Liver (tissue), 8 donors: ENCODE measurements at regions not wholly inside any gene's neighbourhood (a gene's known extent, or its start where the extent isn't known, plus 50 kb on each side); places are given as distances from the start of the nearest gene placed in this dataset.

Source experiments
- DNase-seq: peaks from one replicate; pipeline ENCODE4 v3.0.0-alpha.2; 2017; ENCODE audit warnings: low spot score
- H3K27ac ChIP-seq, 2 donors: one replicate each; pipeline ENCODE4 v1.7.0; 2013; ENCODE audit warnings: inconsistent platforms in 2 of 2, low read length in 2 of 2, control low read depth in 1 of 2, low read depth in 1 of 2, mild to moderate bottlenecking in 1 of 2
- H3K27me3 ChIP-seq, 4 donors: one replicate each; pipeline versions ENCODE4 v1.6.1 to v1.7.0; 2013; ENCODE audit warnings: low read length in 3 of 4, inconsistent platforms in 1 of 4, mild to moderate bottlenecking in 1 of 4, moderate library complexity in 1 of 4; ENCODE audit not compliant: control insufficient read depth in 4 of 4, insufficient read depth in 4 of 4
- H3K36me3 ChIP-seq, 4 donors: one replicate each; pipeline versions ENCODE4 v1.6.1 to v1.7.0; 2013; ENCODE audit warnings: low read length in 3 of 4, mild to moderate bottlenecking in 3 of 4, low read depth in 1 of 4, moderate library complexity in 1 of 4; ENCODE audit not compliant: control insufficient read depth in 4 of 4, insufficient read depth in 3 of 4
- H3K4me1 ChIP-seq, 4 donors: one replicate each; pipeline versions ENCODE4 v1.6.1 to v1.7.0; 2013; ENCODE audit warnings: low read length in 3 of 4, mild to moderate bottlenecking in 3 of 4, moderate library complexity in 1 of 4; ENCODE audit not compliant: control insufficient read depth in 4 of 4, insufficient read depth in 4 of 4
- H3K4me3 ChIP-seq, 3 donors: one replicate each; pipeline versions ENCODE4 v1.6.1 to v1.7.0; 2013; ENCODE audit warnings: low read length in 3 of 3, control low read depth in 1 of 3, low read depth in 1 of 3, mild to moderate bottlenecking in 1 of 3
- H3K9ac ChIP-seq, 2 donors: one replicate each; pipeline ENCODE4 v1.7.0; 2013; ENCODE audit warnings: low read length in 2 of 2, mild to moderate bottlenecking in 2 of 2, moderate library complexity in 2 of 2, control low read depth in 1 of 2, low read depth in 1 of 2
- H3K9me3 ChIP-seq, 4 donors: one replicate each; pipeline versions ENCODE4 v1.6.1 to v1.7.0; 2013; ENCODE audit warnings: low read length in 3 of 4; ENCODE audit not compliant: control insufficient read depth in 4 of 4
- CTCF ChIP-seq: fragments of 150-350 bp; IDR thresholded peaks from 2 replicates; pipeline ENCODE4 v1.5.1; 2017; ENCODE audit warnings: improper control_type of control experiment, low read depth, low read length; ENCODE audit not compliant: missing input control
- EGR1 ChIP-seq, 2 donors: IDR thresholded peaks; 2 replicates each; pipeline ENCODE4 v1.6.1; 2016 to 2018; ENCODE audit warnings: antibody characterized with exemption in 2 of 2, low read depth in 2 of 2
- FOXA1 ChIP-seq: IDR thresholded peaks from 2 replicates; pipeline ENCODE4 v1.6.1; 2016; ENCODE audit warnings: antibody characterized with exemption
- GABPA ChIP-seq, 2 donors: IDR thresholded peaks in 1 of 2; conservative IDR thresholded peaks in 1 of 2; 2 replicates each; pipeline ENCODE4 v1.6.1; 2016; ENCODE audit warnings: antibody characterized with exemption in 2 of 2, mild to moderate bottlenecking in 1 of 2, moderate library complexity in 1 of 2
- HNF4A ChIP-seq, 2 donors: conservative IDR thresholded peaks; 2 replicates each; pipeline ENCODE4 v1.6.1; 2016; ENCODE audit warnings: antibody characterized with exemption in 2 of 2, mild to moderate bottlenecking in 2 of 2
- HNF4G ChIP-seq: IDR thresholded peaks from 2 replicates; pipeline ENCODE4 v1.6.1; 2016; ENCODE audit warnings: antibody characterized with exemption
- JUND ChIP-seq, 2 donors: IDR thresholded peaks; 2 replicates each; pipeline ENCODE4 v1.6.1; 2016; ENCODE audit warnings: antibody characterized with exemption in 2 of 2
- NR2F2 ChIP-seq: IDR thresholded peaks from 2 replicates; pipeline ENCODE4 v1.6.1; 2016; ENCODE audit warnings: antibody characterized with exemption
- RAD21 ChIP-seq, 2 donors: IDR thresholded peaks; 2 replicates each; pipeline ENCODE4 v1.6.1; 2016; ENCODE audit warnings: antibody characterized with exemption in 2 of 2, mild to moderate bottlenecking in 2 of 2
- RXRA ChIP-seq, 2 donors: IDR thresholded peaks; 2 replicates each; pipeline ENCODE4 v1.6.1; 2017 to 2018; ENCODE audit warnings: antibody characterized with exemption in 2 of 2, mild to moderate bottlenecking in 1 of 2
- SP1 ChIP-seq: IDR thresholded peaks from 2 replicates; pipeline ENCODE4 v1.6.1; 2018; ENCODE audit warnings: antibody characterized with exemption, mild to moderate bottlenecking
- TAF1 ChIP-seq: conservative IDR thresholded peaks from 2 replicates; pipeline ENCODE4 v1.6.1; 2016; ENCODE audit warnings: antibody characterized with exemption, mild to moderate bottlenecking
- WGBS: extraction: QIAGEN DNeasy Blood & Tissue Kit; methylation state at CpG from one replicate; pipeline ENCODE4 v1.1.7; 2013; 5-methylcytosine and 5-hydroxymethylcytosine counted together
- TF ChIP-seq, protein P1 (sequence below): IDR thresholded peaks from 2 replicates; pipeline ENCODE4 v1.6.1; 2016; ENCODE audit warnings: antibody characterized with exemption
- TF ChIP-seq, protein P2 (sequence below): IDR thresholded peaks from 2 replicates; pipeline ENCODE4 v1.6.1; 2016; ENCODE audit warnings: antibody characterized with exemption
- TF ChIP-seq, protein P3 (sequence below): IDR thresholded peaks from 2 replicates; pipeline ENCODE4 v1.6.1; 2016; ENCODE audit warnings: antibody characterized with exemption
- TF ChIP-seq, protein P4 (sequence below): IDR thresholded peaks from 2 replicates; pipeline ENCODE4 v1.6.1; 2016; ENCODE audit warnings: antibody characterized with exemption, mild to moderate bottlenecking
- donor health status: healthy.
- donor health status: healthy.
- donor health status: healthy.
- donor health status: healthy.
- donor health status: healthy.

- peaks cover 0 to 6% (median 0%) of the 10 kb centered on the region in 4 donors for H3K4me1 ChIP-seq
- no peak overlapping the region for H3K9ac ChIP-seq
- no peak overlapping the region for H3K4me3 ChIP-seq
- H3K9me3 ChIP-seq = no peaks in the 10 kb centered on the region
- no peaks in the 10 kb centered on the region for H3K27me3 ChIP-seq
- 74% methylated on average over 4 of the region's 4 CpGs for WGBS
- TF ChIP-seq RXRA (IDR thresholded peaks at IDR 0.05) (no peak), TAF1 (no peak), JUND (IDR thresholded peaks at IDR 0.05) (no peak), GABPA (IDR thresholded peaks at IDR 0.05 in 1 of 2, conservative IDR thresholded peaks at IDR 0.05 in 1 of 2) (no peak), NR2F2 (no peak), EGR1 (IDR thresholded peaks at IDR 0.05; ENCODE audit: low read depth in 2 of 2) (no peak), HNF4A (conservative IDR thresholded peaks at IDR 0.05) (no peak), FOXA1 (no peak), CTCF (no peak), HNF4G (no peak), RAD21 (IDR thresholded peaks at IDR 0.05) (no peak), SP1 (no peak)
- TF ChIP-seq, protein P1, sequence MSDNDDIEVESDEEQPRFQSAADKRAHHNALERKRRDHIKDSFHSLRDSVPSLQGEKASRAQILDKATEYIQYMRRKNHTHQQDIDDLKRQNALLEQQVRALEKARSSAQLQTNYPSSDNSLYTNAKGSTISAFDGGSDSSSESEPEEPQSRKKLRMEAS = no peak
- TF ChIP-seq, protein P2, sequence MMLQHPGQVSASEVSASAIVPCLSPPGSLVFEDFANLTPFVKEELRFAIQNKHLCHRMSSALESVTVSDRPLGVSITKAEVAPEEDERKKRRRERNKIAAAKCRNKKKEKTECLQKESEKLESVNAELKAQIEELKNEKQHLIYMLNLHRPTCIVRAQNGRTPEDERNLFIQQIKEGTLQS = no peak
- TF ChIP-seq, protein P3, sequence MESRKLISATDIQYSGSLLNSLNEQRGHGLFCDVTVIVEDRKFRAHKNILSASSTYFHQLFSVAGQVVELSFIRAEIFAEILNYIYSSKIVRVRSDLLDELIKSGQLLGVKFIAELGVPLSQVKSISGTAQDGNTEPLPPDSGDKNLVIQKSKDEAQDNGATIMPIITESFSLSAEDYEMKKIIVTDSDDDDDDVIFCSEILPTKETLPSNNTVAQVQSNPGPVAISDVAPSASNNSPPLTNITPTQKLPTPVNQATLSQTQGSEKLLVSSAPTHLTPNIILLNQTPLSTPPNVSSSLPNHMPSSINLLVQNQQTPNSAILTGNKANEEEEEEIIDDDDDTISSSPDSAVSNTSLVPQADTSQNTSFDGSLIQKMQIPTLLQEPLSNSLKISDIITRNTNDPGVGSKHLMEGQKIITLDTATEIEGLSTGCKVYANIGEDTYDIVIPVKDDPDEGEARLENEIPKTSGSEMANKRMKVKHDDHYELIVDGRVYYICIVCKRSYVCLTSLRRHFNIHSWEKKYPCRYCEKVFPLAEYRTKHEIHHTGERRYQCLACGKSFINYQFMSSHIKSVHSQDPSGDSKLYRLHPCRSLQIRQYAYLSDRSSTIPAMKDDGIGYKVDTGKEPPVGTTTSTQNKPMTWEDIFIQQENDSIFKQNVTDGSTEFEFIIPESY = no peak
- TF ChIP-seq, protein P4, sequence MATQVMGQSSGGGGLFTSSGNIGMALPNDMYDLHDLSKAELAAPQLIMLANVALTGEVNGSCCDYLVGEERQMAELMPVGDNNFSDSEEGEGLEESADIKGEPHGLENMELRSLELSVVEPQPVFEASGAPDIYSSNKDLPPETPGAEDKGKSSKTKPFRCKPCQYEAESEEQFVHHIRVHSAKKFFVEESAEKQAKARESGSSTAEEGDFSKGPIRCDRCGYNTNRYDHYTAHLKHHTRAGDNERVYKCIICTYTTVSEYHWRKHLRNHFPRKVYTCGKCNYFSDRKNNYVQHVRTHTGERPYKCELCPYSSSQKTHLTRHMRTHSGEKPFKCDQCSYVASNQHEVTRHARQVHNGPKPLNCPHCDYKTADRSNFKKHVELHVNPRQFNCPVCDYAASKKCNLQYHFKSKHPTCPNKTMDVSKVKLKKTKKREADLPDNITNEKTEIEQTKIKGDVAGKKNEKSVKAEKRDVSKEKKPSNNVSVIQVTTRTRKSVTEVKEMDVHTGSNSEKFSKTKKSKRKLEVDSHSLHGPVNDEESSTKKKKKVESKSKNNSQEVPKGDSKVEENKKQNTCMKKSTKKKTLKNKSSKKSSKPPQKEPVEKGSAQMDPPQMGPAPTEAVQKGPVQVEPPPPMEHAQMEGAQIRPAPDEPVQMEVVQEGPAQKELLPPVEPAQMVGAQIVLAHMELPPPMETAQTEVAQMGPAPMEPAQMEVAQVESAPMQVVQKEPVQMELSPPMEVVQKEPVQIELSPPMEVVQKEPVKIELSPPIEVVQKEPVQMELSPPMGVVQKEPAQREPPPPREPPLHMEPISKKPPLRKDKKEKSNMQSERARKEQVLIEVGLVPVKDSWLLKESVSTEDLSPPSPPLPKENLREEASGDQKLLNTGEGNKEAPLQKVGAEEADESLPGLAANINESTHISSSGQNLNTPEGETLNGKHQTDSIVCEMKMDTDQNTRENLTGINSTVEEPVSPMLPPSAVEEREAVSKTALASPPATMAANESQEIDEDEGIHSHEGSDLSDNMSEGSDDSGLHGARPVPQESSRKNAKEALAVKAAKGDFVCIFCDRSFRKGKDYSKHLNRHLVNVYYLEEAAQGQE = no peak
- peaks cover 0 to 2% (median 0%) of the 10 kb centered on the region in 4 donors for H3K36me3 ChIP-seq
- no peak for DNase-seq
- H3K27ac ChIP-seq = no peak overlapping the region
These were observed 1010.6 kb downstream of the ROBO2 start for GRCh38 chr3:78050276-78051065.
